SU-DHL-6 (cell line): ENCODE measurements at regions not wholly inside any gene's neighbourhood (a gene's known extent, or its start where the extent isn't known, plus 50 kb on each side); places are given as distances from the start of the nearest gene placed in this dataset.

Experiments used
- EZH2phosphoT487 ChIP-seq: fragments of 200-600 bp; sonication (generic), shearing (Covaris generic); conservative IDR thresholded peaks from 2 replicates; pipeline ENCODE4 v1.6.1; 2018; ENCODE audit warnings: mild to moderate bottlenecking, antibody characterized with exemption, low read length, moderate library complexity, mixed read lengths
- TF ChIP-seq, protein P1 (sequence below): fragments of 200-600 bp; sonication (generic); IDR thresholded peaks from one replicate; pipeline ENCODE4 v1.5.1; 2017; ENCODE audit warnings: antibody characterized with exemption, mild to moderate bottlenecking, low read length, moderate library complexity; ENCODE audit not compliant: insufficient read depth, poor library complexity, severe bottlenecking

DNA sequence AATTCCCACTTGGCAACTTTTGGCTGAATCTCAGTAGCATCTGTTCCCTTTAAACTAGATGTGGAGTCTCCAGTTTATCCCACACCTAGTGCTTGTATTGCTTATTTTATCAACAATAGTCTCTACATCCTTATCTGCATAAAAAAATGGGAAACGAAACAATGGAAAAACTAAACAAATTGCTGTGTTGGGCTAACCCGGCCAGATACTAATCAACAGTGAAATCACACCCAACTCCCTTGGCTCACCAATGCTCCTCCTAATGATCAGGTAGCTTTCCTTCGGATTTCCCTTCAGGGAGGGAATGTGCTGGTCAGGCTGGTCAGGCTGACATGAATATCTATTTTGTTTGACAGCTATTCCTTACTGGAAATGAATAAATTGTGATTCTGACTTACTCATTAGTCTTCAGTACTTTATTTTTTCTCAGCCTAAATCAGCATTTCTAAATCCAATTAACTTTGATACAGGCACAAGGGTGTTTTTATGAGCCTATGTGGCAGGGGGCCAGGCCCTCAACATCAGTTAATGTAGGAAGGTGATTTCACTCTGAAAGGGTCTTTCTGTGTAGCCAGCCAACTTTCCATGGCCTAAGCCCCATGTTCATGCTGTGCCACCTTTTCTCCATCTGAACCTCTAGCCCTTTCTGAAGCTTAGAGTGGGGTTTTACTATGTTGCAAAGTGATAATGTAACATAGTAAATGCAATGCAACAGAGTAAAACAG is 170.5 kb upstream of the NPSR1 start:
- TF ChIP-seq, protein P1, sequence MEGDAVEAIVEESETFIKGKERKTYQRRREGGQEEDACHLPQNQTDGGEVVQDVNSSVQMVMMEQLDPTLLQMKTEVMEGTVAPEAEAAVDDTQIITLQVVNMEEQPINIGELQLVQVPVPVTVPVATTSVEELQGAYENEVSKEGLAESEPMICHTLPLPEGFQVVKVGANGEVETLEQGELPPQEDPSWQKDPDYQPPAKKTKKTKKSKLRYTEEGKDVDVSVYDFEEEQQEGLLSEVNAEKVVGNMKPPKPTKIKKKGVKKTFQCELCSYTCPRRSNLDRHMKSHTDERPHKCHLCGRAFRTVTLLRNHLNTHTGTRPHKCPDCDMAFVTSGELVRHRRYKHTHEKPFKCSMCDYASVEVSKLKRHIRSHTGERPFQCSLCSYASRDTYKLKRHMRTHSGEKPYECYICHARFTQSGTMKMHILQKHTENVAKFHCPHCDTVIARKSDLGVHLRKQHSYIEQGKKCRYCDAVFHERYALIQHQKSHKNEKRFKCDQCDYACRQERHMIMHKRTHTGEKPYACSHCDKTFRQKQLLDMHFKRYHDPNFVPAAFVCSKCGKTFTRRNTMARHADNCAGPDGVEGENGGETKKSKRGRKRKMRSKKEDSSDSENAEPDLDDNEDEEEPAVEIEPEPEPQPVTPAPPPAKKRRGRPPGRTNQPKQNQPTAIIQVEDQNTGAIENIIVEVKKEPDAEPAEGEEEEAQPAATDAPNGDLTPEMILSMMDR, result no peak
- no peak for TF ChIP-seq EZH2phosphoT487
